Memory B cell (primary cell): ENCODE measurements at regions not wholly inside any gene's neighbourhood (a gene's known extent, or its start where the extent isn't known, plus 50 kb on each side); places are given as distances from the start of the nearest gene placed in this dataset.
"Not testable (repeated sequence)": the region's sequence is repeated elsewhere in the genome, so short reads cannot be mapped to it uniquely, and the experiment has no call there.

Source experiments
- ATAC-seq: fragments of 150-1000 bp; cut with Tn5 transposase; 2 replicates; pipeline ENCODE4 v1.10.0; 2021; ENCODE audit warnings: low read depth, mild to moderate bottlenecking, moderate library complexity
- DNase-seq, 2 donors: peaks; one replicate each; pipeline ENCODE4 v3.0.0; 2022; ENCODE audit warnings: low spot score in 2 of 2
- H3K27ac Mint-ChIP-seq: one replicate; pipeline ENCODE4 v1.8.0; 2022; ENCODE audit warnings: mild to moderate bottlenecking, moderate library complexity, mixed read lengths
- H3K27me3 Mint-ChIP-seq: one replicate; pipeline ENCODE4 v1.8.0; 2022; ENCODE audit warnings: mixed read lengths
- H3K36me3 Mint-ChIP-seq: one replicate; pipeline ENCODE4 v1.8.0; 2022; ENCODE audit warnings: mild to moderate bottlenecking, mixed read lengths
- H3K4me1 Mint-ChIP-seq: one replicate; pipeline ENCODE4 v1.8.0; 2022; ENCODE audit warnings: mixed read lengths
- H3K4me3 Mint-ChIP-seq: one replicate; pipeline ENCODE4 v1.8.0; 2022; ENCODE audit warnings: mild to moderate bottlenecking, moderate library complexity, mixed read lengths
- H3K9me3 Mint-ChIP-seq: one replicate; pipeline ENCODE4 v1.8.0; 2022; ENCODE audit warnings: mixed read lengths

GRCh38 chr11:87812571-87813365, 362.5 kb downstream of the RAB38 start:
- Mint-ChIP-seq H3K27ac (no peak overlapping the region), H3K36me3 (no peaks in the 10 kb centered on the region), H3K4me3 (no peak overlapping the region), H3K4me1 (no peaks in the 10 kb centered on the region), H3K27me3 (no peaks in the 10 kb centered on the region), H3K9me3 (peaks cover 3% of the 10 kb centered on the region)
- ATAC-seq: no peak
- no peak for DNase-seq

GRCh38 chr11:87810486-87810885, 364.8 kb downstream of the RAB38 start:
- H3K9me3 Mint-ChIP-seq: peaks cover 3% of the 10 kb centered on the region
- H3K27ac Mint-ChIP-seq: no peak overlapping the region
- no peak overlapping the region for H3K4me3 Mint-ChIP-seq
- ATAC-seq: no peak
- H3K27me3 Mint-ChIP-seq: no peaks in the 10 kb centered on the region
- no peaks in the 10 kb centered on the region for H3K4me1 Mint-ChIP-seq
- no peaks in the 10 kb centered on the region for H3K36me3 Mint-ChIP-seq
- DNase-seq: no peak

DNA sequence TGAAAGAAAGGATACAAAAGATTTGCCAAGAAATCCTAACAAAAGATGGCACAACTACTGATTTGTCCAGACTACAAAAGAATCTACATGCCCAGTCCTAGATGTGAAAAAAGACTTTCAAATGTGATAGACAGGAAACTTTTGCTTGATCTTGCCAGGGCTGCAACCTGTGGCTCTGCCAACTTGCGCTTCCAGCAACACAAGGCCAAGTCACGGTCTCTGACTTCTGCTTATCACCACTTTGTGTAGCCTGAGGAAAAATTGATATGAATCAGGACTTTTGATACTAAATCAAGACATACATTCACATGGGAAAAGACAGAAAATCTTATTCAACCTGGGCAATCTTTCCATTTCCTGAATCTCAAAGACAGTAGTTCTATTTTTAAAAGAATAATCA, 366.0 kb downstream of the RAB38 start:
- no peaks in the 10 kb centered on the region for H3K36me3 Mint-ChIP-seq

GRCh38 chr11:87804176-87804575, 371.1 kb downstream of the RAB38 start:
- no peaks in the 10 kb centered on the region for H3K4me1 Mint-ChIP-seq
- H3K27ac Mint-ChIP-seq: no peak overlapping the region
- no peaks in the 10 kb centered on the region for H3K36me3 Mint-ChIP-seq
- H3K4me3 Mint-ChIP-seq: no peak overlapping the region
- peaks cover 4% of the 10 kb centered on the region for H3K9me3 Mint-ChIP-seq
- no peaks in the 10 kb centered on the region for H3K27me3 Mint-ChIP-seq
- ATAC-seq (no peak), DNase-seq (no peak)

More for the DNA sequence above, 366.0 kb downstream of the RAB38 start:
- ATAC-seq: no peak
- Mint-ChIP-seq H3K4me3 (no peak overlapping the region), H3K27ac (no peak overlapping the region), H3K27me3 (no peaks in the 10 kb centered on the region), H3K4me1 (no peaks in the 10 kb centered on the region), H3K9me3 (peaks cover 3% of the 10 kb centered on the region)
- no peak for DNase-seq

DNA sequence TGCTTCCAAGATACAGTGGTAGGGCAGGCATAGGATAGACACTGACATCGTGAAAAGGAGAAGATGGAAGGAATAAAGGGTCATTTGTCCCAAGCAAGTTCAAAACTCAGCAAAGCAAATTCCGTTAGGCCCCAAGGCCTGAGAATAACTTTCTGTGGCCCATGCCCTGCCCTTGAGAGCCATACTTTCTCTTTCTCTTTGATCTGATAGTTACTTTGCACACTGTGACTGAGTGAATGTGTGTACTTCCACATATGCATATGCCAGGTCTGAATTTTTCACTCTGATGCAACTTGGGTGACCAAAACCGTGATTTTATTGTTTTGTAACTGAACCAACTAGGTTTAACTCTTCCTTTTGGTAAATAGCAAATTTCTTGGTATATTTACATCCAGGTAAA, 371.5 kb downstream of the RAB38 start:
- Mint-ChIP-seq H3K27ac (no peak overlapping the region), H3K4me1 (no peaks in the 10 kb centered on the region), H3K27me3 (no peaks in the 10 kb centered on the region), H3K9me3 (peaks cover 3% of the 10 kb centered on the region), H3K4me3 (no peak overlapping the region), H3K36me3 (no peaks in the 10 kb centered on the region)
- no peak for ATAC-seq
- no peak for DNase-seq

DNA sequence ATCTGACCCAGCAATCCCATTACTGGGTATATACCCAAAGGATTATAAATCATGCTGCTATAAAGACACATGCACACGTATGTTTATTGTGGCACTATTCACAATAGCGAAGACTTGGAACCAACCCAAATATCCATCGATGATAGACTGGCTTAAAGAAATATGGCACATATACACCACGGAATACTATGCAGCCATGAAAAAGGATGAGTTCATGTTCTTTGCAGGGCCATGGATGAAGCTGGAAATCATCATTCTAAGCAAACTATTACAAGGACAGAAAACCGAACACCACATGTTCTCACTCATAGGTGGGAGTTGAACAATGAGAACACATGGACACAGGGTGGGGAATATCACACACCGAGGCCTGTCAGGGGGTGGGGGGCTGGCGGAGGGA, 390.4 kb downstream of the RAB38 start:
- not testable (repeated sequence) for ATAC-seq, H3K4me1 Mint-ChIP-seq, DNase-seq, H3K36me3 Mint-ChIP-seq, H3K27me3 Mint-ChIP-seq, H3K4me3 Mint-ChIP-seq, H3K27ac Mint-ChIP-seq, H3K9me3 Mint-ChIP-seq

DNA sequence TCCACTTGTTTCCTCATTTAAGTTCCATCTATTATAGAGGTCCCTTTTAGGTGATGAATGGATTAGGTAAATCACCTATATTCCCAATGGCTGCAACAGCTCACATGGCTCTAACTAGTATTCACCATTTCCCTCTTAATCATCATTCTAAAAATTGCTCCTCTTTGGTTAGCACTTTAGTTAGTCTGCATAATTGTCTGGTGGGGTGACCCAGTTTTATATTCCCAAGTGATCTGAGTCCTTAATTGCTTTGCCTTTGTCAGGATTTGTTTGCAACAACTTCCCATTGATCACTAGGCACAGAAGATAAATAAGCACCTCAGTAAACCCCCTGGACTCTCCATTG, 395.2 kb downstream of the RAB38 start:
- no peak overlapping the region for H3K4me3 Mint-ChIP-seq

GRCh38 chr11:87779276-87780067, 395.8 kb downstream of the RAB38 start:
- no peak for ATAC-seq
- H3K27me3 Mint-ChIP-seq: no peaks in the 10 kb centered on the region
- no peak overlapping the region for H3K4me3 Mint-ChIP-seq
- H3K9me3 Mint-ChIP-seq: peaks cover 6% of the 10 kb centered on the region
- H3K27ac Mint-ChIP-seq: no peak overlapping the region
- H3K36me3 Mint-ChIP-seq: no peaks in the 10 kb centered on the region
- no peak for DNase-seq
- no peaks in the 10 kb centered on the region for H3K4me1 Mint-ChIP-seq

More for the DNA sequence above, 395.2 kb downstream of the RAB38 start:
- H3K27me3 Mint-ChIP-seq: no peaks in the 10 kb centered on the region
- DNase-seq: no peak
- H3K4me1 Mint-ChIP-seq: no peaks in the 10 kb centered on the region
- no peaks in the 10 kb centered on the region for H3K36me3 Mint-ChIP-seq
- H3K27ac Mint-ChIP-seq: no peak overlapping the region
- ATAC-seq: no peak
- peaks cover 6% of the 10 kb centered on the region for H3K9me3 Mint-ChIP-seq

DNA sequence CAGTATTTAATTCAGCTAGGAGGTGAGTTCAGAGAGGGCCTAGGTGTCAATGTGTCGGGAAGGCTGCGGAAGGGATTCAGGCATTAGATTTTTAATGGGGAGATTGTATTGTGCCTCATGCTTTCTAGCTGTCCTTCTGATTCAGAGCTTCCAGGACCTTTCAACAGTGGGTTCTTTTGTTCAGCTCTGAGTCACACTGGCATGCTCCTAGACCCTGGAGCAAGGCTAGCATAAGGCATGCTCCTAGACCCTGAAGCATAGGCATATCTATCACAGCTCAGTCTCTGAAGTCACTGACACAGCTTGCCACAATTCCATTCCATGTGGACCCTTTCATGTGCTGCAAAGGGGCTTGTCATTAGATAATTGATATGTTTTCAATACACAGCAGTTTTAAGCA, 396.9 kb downstream of the RAB38 start:
- no peak overlapping the region for H3K27ac Mint-ChIP-seq
- H3K4me1 Mint-ChIP-seq: no peaks in the 10 kb centered on the region
- no peak for ATAC-seq
- no peaks in the 10 kb centered on the region for H3K27me3 Mint-ChIP-seq
- no peaks in the 10 kb centered on the region for H3K36me3 Mint-ChIP-seq
- H3K9me3 Mint-ChIP-seq: peaks cover 6% of the 10 kb centered on the region
- no peak for DNase-seq
- H3K4me3 Mint-ChIP-seq: no peak overlapping the region

- no peaks in the 10 kb centered on the region for H3K4me1 Mint-ChIP-seq
- peaks cover 1% of the 10 kb centered on the region for H3K9me3 Mint-ChIP-seq
- H3K36me3 Mint-ChIP-seq: no peaks in the 10 kb centered on the region
- ATAC-seq (no peak), DNase-seq (no peak)
- no peak overlapping the region for H3K4me3 Mint-ChIP-seq
- no peaks in the 10 kb centered on the region for H3K27me3 Mint-ChIP-seq
- no peak overlapping the region for H3K27ac Mint-ChIP-seq
Observed at GRCh38 chr11:87775036-87775435, 400.2 kb downstream of the RAB38 start.

DNA sequence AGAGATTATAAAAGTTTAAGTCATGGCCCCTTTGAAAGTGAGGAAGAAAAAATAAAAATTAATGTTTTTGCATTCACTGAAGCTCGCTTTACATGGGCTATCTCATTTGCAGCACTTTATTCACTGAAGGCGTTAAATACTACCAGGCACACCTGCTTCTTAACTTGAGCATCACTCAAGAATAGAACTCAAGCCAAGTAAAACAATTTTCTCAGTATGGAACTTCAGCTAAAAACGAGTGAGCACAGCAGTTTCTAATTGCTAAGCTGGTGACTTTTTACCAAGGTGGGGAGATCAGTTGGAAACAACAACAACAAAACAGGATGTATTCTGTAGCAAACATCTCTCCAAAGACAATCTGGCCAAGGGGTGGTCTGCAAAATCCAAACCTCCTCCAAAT, 405.6 kb downstream of the RAB38 start:
- no peaks in the 10 kb centered on the region for H3K27me3 Mint-ChIP-seq
- no peak overlapping the region for H3K4me3 Mint-ChIP-seq
- no peaks in the 10 kb centered on the region for H3K36me3 Mint-ChIP-seq
- peaks cover 3% of the 10 kb centered on the region for H3K9me3 Mint-ChIP-seq
- H3K4me1 Mint-ChIP-seq: no peaks in the 10 kb centered on the region
- H3K27ac Mint-ChIP-seq: no peak overlapping the region
- DNase-seq: no peak
- no peak for ATAC-seq

DNA sequence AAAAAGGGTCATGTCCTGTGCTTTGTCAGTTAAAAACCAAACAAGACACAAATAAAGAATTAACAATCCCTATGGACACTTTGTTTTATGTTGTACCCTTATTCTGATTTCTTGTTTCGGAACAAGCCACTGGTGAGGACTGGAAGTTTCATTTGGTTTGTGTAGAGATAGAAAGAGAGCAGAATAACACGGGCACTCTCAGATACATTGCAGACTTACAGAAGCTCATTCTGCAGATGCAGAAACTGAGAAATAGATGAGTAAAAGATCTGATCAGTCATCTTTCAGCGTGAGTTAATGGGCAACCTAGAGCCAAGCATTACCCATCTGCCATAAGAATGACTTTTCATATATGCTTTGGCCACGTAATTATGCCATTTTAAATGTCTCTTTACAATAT, 407.6 kb downstream of the RAB38 start:
- ATAC-seq (no peak), DNase-seq (no peak)
- H3K27ac Mint-ChIP-seq: no peak overlapping the region
- no peaks in the 10 kb centered on the region for H3K36me3 Mint-ChIP-seq
- H3K4me3 Mint-ChIP-seq: no peak overlapping the region
- peaks cover 2% of the 10 kb centered on the region for H3K9me3 Mint-ChIP-seq
- H3K4me1 Mint-ChIP-seq: no peaks in the 10 kb centered on the region
- no peaks in the 10 kb centered on the region for H3K27me3 Mint-ChIP-seq

DNA sequence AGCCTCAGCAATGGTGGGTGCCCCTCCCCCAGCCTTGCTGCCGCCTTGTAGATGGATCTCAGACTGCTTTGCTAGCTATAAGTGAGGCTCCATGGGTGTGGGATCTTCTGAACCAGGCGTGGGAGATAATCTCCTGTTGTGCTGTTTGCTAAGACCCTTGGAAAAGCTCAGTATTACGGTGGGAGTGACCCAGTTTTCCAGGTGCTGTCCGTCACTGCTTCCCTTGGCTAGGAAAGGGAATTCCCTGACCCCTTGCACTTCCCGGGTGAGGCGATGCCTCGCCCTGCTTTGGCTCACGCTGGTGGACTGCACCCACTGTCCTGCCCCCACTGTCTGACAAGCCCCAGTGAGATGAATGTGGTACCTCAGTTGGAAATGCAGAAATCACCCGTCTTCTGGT, 411.2 kb downstream of the RAB38 start:
- H3K27ac Mint-ChIP-seq, ATAC-seq, H3K9me3 Mint-ChIP-seq, DNase-seq, H3K27me3 Mint-ChIP-seq, H3K4me3 Mint-ChIP-seq, H3K36me3 Mint-ChIP-seq, H3K4me1 Mint-ChIP-seq: not testable (repeated sequence)

DNA sequence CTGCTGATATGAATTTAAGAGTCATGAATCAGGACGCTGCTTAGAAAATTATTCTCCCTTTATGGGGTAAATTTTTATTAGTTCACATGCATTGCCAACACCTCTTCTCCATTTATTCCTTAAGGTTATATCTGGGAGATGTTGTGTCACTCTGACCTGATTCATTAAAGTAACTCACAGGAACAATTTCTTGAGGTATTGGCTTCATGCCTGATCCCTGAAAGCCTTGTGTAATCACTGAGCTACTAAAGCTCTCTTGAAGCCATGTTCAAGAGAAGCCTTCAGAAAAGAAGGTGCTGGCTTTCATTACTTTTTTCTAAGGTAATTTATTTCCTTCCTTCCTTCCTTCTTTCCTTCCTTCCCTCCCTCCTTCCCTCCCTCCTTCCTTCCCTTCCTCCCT, 420.6 kb downstream of the RAB38 start:
- H3K36me3 Mint-ChIP-seq: no peaks in the 10 kb centered on the region
- ATAC-seq (no peak), DNase-seq (no peak)
- peaks cover 2% of the 10 kb centered on the region for H3K9me3 Mint-ChIP-seq
- no peaks in the 10 kb centered on the region for H3K27me3 Mint-ChIP-seq
- no peak overlapping the region for H3K4me3 Mint-ChIP-seq
- H3K4me1 Mint-ChIP-seq: no peaks in the 10 kb centered on the region
- H3K27ac Mint-ChIP-seq: no peak overlapping the region

DNA sequence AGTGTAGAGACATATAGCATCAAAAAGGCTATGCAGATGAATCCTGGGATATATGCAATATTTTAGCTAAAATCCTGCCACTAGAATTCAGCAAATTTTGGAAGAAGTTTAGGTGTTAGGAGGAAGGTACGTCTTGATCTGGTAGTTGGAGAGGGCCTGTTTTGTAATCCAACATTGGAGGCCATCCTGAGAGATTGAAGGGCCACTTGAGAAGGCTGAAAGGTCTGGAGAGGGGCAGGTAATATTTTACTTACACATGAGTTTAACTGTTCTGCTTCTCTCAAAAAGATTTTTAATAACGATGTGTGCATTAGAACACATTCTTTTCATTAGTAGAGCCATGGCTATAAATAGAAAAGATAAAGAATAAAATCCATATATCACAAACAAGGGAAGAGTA, 422.1 kb downstream of the RAB38 start:
- Mint-ChIP-seq H3K27me3 (no peaks in the 10 kb centered on the region), H3K36me3 (no peaks in the 10 kb centered on the region), H3K4me3 (no peak overlapping the region), H3K4me1 (no peaks in the 10 kb centered on the region), H3K27ac (no peak overlapping the region), H3K9me3 (no peaks in the 10 kb centered on the region)
- no peak for ATAC-seq
- no peak for DNase-seq
